Germinal center (tissue), 1 donor: ENCODE measurements at regions not wholly inside any gene's neighbourhood (a gene's known extent, or its start where the extent isn't known, plus 50 kb on each side); places are given as distances from the start of the nearest gene placed in this dataset.

Source experiments
- DNase-seq: peaks from one replicate; pipeline ENCODE4 v3.0.0; 2012; ENCODE audit warnings: mixed read lengths, low spot score

GRCh38 chr6:104207635-104208034, 652.1 kb downstream of the HACE1 start:
- DNase-seq = no peak

- DNase-seq = no peak
Observed at GRCh38 chr6:104201557-104201956, 658.2 kb downstream of the HACE1 start.

DNA sequence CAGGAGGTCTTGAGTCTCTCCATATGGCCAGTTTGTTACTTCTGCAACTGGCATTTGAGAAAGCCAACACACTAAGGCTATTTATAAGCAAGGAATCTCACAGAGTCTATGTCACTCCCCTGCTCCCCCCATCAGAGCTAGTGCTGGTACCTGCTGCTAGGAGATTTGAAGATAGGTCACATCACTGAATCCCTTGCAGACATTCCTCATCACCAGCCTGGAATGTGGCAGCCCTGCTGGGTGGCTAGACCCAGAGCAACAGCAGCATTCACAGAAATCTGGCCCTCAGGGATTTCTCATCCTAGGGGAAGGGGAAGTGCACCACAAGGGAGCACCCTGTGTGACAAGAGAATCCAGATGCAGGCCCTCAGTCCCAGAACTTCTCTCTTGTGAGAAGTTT, 672.1 kb downstream of the HACE1 start:
- no peak for DNase-seq

DNA sequence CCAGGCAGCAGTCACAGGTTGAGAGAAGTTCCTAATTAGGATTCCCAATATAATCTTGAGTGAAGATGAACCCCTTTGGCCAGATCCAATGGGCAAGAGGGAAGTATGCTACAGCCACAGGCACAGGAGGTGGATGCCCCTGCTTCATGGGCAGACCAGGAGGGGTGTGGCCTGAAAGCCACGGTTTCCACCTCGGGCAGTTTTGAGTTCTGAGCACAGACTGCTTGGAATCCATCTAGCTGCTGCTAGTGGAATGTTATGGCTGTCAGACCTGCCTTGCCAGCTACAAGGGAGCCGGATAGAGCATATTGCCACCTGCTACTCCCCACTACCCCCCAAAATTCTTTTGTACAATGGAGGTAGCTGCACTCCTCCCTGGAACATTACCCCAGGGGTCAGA, 672.9 kb downstream of the HACE1 start:
- no peak for DNase-seq

GRCh38 chr6:104183816-104184435, 675.8 kb downstream of the HACE1 start:
- DNase-seq = no peak

GRCh38 chr6:104182811-104183210, 676.9 kb downstream of the HACE1 start:
- DNase-seq = no peak

DNA sequence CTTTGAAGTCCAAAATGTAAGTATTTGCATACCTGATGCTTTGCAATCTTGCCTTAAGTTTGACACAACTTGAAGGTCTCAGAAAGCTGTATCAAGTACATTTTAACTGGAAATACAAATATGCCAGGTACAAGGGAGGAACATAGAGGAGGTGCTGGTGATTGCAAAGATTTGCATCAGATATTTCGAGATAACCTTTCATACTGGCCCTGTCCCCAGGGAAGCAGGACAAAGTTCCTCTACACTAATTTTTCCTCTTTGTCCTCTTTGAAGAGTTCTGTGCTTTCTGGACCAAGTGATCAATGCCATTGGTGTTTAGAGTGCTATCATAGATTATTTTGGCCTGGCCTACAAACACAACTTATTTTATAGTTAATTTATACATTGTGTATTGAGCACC, 686.1 kb downstream of the HACE1 start:
- no peak for DNase-seq

GRCh38 chr6:104170401-104170800, 689.3 kb downstream of the HACE1 start:
- DNase-seq = no peak

- DNase-seq = no peak
Observed at GRCh38 chr6:104166055-104166668, 693.6 kb downstream of the HACE1 start.

DNA sequence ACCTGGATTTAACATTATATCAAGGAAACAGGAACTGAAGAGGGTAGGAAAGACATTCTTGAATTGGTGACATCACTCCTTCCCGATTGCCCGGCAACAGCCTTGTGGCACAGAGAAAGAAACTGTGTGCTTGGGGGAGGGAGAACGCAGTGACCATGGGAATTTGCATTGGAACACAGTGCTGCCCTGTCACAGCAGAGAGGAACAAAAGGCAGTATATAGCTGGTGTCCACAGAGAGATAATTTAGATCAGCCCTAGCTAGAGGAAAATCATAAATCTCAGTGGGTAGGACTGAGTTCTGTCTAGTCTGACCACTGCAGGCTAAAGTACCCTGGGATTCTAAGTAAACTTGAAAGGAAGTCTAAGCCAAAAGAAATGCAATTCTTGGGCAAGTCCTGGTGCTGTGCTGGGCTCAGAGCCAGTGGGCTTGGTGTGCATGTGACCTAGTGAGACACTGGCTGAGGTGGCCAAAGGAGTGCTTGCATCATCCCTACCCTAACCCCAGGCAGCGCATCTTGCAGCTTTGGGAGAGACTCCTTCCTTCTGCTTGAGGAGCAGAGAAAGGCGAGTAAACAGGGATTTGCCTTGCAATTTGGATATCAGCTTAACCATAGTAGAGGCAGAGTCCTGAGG, 697.6 kb downstream of the HACE1 start:
- DNase-seq = no peak

- DNase-seq = no peak
Observed at GRCh38 chr6:104159045-104159618, 700.6 kb downstream of the HACE1 start.

- no peak for DNase-seq
Observed at GRCh38 chr6:104143757-104144156, 716.0 kb downstream of the HACE1 start.

DNA sequence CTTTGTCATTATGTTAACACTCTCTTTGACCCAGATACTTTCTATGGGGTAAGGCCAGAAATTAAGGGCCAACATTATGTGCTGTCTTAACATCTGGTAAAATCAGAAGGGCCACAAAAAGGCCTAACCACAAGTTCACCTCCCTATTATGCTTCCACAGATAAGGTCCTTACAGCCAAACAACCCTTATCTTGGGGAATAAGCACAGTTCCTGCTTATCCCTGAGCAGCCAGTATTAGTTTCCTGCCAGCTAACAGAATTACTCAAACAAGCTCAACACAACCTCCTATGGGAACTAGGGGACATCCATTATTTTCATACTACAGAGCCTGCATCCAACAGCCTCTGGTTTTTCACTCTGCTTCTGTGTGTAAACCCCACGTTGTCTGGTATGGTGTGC, 724.8 kb downstream of the HACE1 start:
- no peak for DNase-seq

DNA sequence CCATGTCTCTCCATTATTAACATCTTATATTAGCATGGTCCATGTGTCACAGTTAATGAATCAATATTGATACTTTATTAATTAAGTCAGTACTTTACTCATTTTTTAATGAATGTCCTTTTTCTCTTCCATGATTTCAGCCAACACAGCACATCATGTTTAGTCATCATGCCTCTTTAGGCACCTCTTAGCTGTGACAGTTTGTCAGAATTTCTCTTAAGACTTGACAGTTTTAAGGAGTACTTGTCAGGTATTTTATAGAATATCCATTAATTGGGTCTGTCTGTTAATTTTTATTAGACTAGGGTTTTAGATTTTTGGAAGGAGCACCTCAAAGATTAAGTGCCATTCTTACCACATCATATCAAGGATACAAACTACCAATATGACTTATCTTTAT, 729.4 kb downstream of the HACE1 start:
- no peak for DNase-seq

- DNase-seq = no peak
Observed at GRCh38 chr6:104126315-104127005, 733.3 kb downstream of the HACE1 start.

- no peak for DNase-seq
Observed at GRCh38 chr6:104123227-104123626, 736.5 kb downstream of the HACE1 start.

DNA sequence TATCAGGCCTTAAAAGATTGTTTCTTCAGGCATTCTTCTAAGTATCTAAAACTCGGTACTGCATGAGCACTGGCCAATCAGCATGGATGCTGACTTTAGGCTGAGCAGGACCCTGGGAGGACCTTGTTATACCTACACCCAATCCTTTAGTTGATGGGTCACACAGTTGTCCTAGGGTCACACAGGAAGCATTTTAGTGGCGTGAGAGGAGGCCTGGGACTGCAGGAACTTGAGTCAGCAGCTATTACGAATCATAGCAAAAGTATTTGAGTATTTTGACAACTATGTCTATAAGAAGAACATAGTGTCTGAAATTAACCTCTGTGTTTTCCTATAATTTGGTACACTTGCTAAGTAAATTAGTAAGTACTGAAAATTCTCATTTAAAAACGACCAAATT, 741.4 kb downstream of the HACE1 start:
- no peak for DNase-seq

GRCh38 chr6:104109806-104110205, 749.9 kb downstream of the HACE1 start:
- no peak for DNase-seq

- DNase-seq = no peak
Observed at GRCh38 chr6:104108634-104109033, 751.1 kb downstream of the HACE1 start.

- no peak for DNase-seq
Observed at GRCh38 chr6:104095661-104096416, 763.9 kb downstream of the HACE1 start.

- DNase-seq = no peak
Observed at GRCh38 chr6:104087765-104088164, 772.0 kb downstream of the HACE1 start.

DNA sequence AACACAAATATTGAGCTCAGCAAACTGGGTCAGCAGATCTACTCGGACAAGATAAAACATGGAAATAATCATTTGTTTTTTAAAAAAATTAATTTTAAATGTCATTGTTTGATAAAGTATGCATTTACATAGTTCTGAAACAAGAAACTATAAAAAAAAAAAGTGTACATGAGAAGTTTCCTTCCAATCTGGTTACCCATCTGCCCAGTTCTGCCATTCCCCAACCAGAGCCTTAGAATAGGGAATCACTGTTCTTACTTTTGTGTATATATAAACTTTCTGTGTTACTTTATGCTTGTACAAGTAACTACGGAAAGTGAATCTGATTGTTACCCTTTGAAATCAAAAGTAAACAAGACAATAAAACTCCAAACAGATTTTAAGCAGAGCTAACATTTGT, 791.4 kb downstream of the HACE1 start:
- no peak for DNase-seq
